ENCODE measurements at regions not wholly inside any gene's neighbourhood (a gene's known extent, or its start where the extent isn't known, plus 50 kb on each side); places are given as distances from the start of the nearest gene placed in this dataset.
"Not testable (repeated sequence)": the region's sequence is repeated elsewhere in the genome, so short reads cannot be mapped to it uniquely, and the experiment has no call there.

GRCh38 chr4:34486461-34487363 is 1757.6 kb downstream of the ARAP2 start:
- DNase-seq (ENCODE audit: low spot score), result no peak

- no peak for DNase-seq (ENCODE audit: low spot score)
These were observed 1751.9 kb downstream of the ARAP2 start for GRCh38 chr4:34492414-34492813.

GRCh38 chr4:34502086-34502485 is 1742.2 kb downstream of the ARAP2 start:
- no peak for DNase-seq (ENCODE audit: low spot score)

DNA sequence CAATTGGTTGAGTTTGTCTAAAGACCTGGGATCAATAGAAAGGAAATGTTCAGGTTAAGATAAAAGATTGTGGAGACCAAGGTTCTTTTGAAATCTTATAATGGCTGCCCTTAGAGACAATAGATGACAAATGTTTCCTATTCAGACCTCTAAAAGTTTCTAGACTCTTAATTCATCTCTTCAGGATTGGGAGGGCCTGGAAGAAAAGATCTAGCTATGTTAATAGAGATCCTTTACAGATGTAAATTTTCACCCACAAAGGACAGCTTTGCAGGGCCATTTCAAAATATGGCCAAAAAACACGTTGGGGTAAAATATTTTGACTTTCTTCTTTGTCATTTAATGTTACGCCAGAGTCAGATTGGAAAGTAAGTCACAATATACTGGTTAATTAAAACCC is 1739.6 kb downstream of the ARAP2 start:
- DNase-seq (ENCODE audit: low spot score), result not testable (repeated sequence)

DNA sequence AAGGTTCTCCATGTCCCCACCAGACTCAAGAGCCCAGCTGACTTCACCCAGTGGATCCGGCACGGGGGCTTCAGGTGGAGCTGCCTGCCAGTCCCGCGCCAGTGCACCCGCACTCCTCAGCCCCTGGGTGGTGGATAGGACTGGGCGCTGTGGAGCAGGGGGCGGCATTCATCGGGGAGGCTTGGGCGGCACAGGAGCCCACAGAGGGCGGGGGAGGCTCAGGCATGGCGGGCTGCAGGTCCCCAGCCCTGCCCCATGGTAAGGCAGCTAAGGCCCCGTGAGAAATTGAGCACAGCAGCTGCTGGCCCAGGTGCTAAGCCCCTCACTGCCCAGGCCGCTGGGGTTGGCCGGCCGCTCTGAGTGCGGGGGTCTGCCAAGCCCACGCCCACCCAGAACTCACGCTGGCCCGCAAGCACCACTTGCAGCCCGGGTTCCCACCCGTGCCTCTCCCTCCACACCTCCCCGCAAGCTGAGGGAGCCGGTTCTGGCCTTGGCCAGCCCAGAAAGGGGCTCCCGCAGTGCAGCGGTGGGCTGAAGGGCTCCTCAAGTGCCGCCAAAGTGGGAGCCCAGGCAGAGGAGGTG is 1737.7 kb downstream of the ARAP2 start:
- not testable (repeated sequence) for DNase-seq (ENCODE audit: low spot score)

GRCh38 chr4:34512616-34513015 is 1731.7 kb downstream of the ARAP2 start:
- DNase-seq (ENCODE audit: low spot score), result no peak

DNA sequence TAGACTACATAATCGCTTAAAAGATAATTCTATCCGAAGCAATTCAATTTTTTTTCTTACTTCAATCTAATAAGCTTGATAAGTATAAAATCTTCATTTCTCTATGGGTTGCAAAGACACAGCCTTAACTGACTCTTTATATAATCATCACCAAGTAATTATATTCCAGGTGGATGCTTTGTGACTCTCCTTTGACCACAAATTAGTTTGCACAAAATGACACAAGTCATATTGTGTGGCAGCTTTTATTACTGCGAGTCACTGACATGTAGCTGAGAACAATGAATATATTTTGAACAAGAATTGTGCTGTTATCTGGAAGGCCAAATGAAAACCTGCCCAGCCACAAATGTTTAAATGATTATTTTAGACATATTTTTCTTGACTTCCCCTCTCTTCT is 1727.8 kb downstream of the ARAP2 start:
- no peak for DNase-seq (ENCODE audit: low spot score)

DNA sequence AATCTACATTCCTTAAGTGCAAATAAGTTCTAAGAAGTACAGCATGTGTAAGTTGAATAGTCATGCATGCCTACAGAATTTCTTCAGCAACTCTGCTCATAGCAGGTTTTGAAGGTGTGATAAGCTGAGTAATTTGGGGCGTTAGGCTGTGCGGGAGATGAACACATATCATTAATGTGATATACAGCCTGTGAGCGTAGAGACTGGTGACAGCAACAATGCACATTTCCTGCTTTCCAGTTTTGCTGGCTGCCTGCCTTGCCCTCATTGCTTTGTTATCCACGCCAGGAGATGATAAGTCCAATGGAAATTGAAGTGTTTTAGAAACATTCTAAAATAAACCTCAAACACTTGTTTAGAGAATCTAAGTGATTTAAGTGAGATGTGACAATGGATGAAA is 1709.4 kb downstream of the ARAP2 start:
- no peak for DNase-seq (ENCODE audit: low spot score)

DNA sequence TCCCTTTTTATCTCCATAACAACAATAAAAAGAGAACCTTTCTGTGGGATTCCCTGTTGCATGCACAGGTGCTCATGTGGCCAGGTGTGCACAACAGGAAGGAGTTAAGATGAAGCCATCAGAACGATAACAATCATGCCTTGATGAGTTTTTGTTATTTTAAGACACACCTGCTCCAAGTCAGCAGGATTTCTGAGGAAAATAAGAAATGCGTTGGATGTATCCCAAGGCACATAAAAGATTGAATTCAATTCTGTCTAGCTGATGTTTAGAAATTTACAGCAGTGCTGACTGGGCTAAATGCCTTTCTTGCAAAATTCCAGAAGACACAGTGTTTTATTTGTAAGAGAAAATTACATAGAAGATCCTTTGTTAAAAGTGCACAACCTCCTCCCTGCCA is 1678.2 kb downstream of the ARAP2 start:
- DNase-seq (ENCODE audit: low spot score), result no peak

GRCh38 chr4:34572026-34572425 is 1672.3 kb downstream of the ARAP2 start:
- DNase-seq (ENCODE audit: low spot score), result no peak

GRCh38 chr4:34615315-34615714 is 1629.0 kb downstream of the ARAP2 start:
- no peak for DNase-seq (ENCODE audit: low spot score)

DNA sequence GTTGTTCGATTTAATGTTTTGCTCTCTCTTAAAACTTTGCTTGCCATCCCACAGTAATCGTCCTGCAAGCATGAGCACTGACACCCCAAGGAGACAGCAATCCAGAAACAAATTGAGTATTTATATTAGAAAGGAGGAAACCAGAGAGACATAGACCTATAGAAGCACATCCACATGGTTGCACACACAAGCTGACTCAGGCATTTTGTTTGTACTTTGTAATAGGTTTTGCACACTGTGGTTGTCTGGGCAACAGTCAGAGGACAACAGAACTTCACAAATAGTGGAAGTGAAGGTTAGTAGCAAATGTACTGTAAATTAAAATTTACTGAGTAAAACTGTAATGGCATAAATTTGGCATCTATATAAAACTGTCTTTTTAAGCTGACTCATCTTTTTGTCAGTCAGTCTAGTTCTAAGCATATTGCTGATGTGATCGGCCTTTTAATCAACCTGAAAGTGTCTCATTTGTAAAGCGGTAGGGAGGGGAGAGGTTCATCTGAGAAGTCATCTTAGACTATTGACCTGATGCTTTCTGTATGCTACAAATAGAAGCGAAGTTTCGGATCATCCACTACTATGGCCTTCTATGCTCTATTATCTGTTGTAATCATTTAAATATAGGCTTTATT is 1624.7 kb downstream of the ARAP2 start:
- DNase-seq (ENCODE audit: low spot score), result no peak

DNA sequence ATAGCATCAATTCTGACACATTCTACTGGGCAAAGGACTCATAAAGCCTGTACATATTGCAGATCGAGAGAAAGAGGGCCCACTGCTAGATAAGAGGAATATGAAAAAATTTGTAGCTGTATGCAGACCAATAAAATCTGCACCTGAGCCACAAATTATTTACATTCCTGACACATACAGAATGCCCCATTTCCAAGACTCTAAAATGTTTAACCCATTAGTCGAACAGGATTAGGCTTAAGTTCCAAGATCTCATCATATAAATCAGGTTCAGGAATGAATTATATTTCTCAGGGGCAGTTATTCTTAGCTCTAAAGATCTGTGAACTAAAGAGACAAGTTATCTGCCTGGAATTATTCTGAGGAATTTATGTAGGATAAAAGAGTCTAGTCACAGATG is 1615.8 kb downstream of the ARAP2 start:
- no peak for DNase-seq (ENCODE audit: low spot score)

GRCh38 chr4:34629451-34629850 is 1614.9 kb downstream of the ARAP2 start:
- no peak for DNase-seq (ENCODE audit: low spot score)

DNA sequence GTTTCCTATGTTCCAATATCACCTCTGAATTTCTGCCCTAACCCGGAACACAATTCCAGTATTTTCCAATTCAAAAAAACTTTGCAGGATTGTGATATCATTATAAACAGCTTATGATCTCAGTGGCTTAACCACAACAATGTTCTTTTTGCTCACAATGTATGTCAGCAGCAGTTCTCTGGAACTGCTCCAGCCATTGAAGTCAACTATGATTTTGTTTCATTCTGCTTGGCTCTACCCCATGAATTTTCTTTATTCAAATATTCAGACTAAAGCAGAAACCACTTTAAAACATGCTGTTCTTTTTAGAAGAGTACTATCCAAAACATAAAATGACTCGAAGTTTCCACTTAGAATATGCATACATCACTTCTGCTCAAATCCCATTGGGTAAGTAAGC is 1611.1 kb downstream of the ARAP2 start:
- no peak for DNase-seq (ENCODE audit: low spot score)

- DNase-seq (ENCODE audit: low spot score), result no peak
These were observed 1607.7 kb downstream of the ARAP2 start for GRCh38 chr4:34636623-34637022.

DNA sequence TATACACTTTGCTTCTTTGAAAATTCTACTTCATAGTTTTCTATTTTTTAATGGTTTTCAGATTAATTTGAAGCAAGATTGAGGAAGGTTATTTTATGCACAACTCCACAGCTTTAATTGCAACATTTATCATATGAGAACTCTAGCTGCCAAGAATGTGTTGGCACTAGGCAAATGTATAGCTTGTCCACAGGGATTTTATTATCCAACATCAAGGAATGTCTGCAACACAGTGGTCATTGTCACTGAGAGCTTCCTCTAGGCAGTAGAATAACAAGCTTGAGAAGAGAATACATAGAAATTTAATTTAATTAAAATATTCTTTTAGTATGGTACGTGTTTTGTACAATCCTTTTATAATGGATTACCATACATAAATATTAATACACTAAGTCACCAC is 1600.8 kb downstream of the ARAP2 start:
- DNase-seq (ENCODE audit: low spot score), result no peak

DNA sequence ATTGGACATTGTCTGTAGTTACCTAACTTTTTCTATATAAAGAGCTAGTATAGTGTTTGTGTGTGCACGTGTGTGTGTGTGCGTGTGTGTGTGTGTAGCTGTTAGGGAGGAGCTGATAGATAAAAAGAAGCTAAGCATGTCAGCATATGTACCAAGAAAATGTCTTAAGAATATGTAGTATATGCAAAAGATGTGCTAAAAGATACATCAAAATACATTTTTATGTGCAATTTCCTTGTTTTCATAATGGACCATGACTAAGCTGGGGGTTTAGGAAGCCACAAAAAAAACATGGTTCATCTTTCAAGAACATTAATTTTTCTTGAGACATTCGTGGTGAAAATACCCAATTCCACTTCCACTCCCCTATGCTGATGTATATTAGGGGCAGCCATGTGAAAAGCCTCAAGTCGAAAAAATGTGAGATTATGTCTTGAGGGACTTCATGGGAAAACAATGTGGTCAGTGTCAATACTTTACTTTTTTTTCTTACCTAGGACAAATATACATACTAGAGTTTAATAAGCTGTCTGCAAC is 1599.7 kb downstream of the ARAP2 start:
- no peak for DNase-seq (ENCODE audit: low spot score)

DNA sequence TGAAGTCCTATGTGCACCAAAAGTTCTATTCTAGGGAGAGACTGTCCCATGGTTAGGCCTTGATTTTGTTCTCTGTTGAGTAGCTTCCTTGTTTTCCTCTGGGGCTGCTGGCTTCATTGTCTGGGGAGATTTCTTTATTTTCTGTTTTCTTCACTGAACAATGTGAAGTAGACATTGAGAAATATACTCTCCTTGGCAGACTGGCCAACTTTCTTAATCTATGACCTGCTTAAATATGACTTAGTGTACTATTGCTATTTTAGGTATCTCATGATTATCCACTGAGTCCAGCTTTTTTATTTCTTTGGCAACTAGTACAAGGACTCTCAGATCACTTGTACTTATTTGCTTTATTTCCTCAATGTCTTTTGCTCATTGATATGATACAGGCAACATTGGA is 1594.6 kb downstream of the ARAP2 start:
- no peak for DNase-seq (ENCODE audit: low spot score)

DNA sequence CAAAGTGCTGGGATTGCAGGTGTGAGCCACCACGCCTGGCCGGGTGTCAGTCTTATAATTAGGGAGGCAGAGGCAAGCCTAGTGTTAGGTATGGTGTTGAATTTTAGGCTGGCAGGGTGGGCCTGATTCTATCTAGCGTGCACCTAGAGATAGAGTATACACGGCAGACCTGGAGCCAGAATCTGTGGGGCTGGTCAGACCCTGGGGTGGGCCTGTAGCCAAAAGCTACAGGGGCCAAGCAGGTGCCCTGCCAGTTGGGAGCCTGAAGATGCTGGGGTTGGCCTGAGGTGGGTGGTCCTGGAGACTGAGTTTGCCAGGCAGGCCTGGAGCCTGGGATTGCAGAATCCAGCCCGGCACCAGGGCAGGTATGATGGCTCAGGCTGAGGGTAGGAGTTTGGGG is 1580.3 kb downstream of the ARAP2 start:
- DNase-seq (ENCODE audit: low spot score), result no peak

DNA sequence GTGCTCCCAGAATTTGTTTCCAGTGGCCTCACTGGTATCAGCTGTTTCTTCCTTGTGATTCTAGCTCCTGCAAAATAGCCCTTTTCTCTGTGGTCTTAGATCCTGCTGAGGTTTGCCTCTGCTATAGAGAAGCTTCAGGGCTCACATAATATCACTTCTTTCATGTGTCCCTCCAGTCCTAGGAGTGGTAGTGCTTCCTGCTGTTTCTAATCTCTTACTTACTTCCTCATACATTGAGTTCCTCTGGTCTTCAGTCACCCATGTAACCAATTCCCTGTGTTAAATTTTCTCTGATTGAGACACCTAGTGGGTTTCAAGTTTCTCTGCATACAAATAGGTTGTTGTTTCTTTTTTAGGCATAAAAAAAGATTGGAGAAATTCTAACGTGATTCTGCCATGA is 1567.9 kb downstream of the ARAP2 start:
- no peak for DNase-seq (ENCODE audit: low spot score)

DNA sequence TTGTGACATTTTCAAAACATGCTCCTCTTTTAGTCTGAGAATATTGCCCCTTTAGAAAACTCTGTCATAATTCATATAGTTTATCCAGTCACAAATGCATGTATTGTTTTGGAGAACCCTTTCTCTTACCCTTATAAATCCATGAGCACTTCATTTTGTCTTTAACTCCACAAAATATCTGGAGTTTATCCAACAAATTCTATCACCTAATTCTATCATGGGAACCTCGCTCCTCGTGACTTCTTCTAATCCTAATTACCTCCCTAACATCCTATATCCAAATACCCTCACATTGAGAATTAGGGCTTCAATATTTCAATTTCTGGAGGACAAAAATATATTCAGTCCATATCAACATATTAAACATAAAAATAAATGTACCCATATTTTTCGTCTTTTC is 1565.9 kb downstream of the ARAP2 start:
- no peak for DNase-seq (ENCODE audit: low spot score)

DNA sequence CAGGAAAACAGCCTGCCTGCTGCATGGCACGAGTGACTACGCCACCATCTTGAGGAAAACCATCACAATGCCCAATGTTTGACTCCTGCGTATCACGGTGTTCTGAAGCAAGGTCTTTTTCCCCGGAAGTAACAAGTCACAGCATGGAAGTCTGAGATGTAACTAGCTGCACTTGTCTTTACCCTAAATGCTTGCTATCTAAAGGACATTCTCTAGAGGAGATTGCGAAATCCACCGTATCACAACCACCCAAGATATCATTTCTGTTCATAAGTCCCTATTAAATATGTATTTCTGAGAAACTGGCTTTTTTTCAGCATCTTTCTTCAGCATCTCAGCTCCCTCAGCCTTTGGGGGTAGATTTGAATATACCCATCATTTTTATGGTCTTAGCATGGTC is 1565.1 kb downstream of the ARAP2 start:
- DNase-seq (ENCODE audit: low spot score), result no peak
